T-helper 2 cell (primary cell): ENCODE measurements at regions not wholly inside any gene's neighbourhood (a gene's known extent, or its start where the extent isn't known, plus 50 kb on each side); places are given as distances from the start of the nearest gene placed in this dataset.
A peak's percentile ranks its signal among the peaks of the same experiment; 100 is the strongest.
"Not testable (repeated sequence)": the region's sequence is repeated elsewhere in the genome, so short reads cannot be mapped to it uniquely, and the experiment has no call there.

Source experiments
- DNase-seq, 5 experiments: peaks; one replicate each; pipeline versions ENCODE4 v3.0.0 to v3.0.0-alpha.2; 2012 to 2022

DNA sequence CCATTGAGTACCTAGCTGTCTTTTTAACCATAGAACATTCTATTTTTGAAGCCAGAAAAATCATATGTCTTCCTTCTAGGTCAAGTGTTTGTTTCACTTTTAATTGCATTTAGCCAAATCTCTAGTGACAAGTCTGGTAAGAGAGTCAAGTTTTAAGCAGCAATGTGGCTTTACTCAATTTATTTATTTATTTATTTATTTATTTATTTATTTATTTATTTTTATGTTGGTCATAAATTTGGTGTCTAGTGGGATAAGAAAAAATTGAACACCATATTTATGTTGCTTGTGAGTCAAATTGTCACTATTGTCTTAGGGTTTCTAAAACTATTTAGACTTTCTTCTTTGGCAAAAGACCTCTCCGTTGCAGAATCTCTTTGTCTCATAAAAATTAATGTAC is 174.5 kb upstream of the BCHE start:
- DNase-seq = no peak

DNA sequence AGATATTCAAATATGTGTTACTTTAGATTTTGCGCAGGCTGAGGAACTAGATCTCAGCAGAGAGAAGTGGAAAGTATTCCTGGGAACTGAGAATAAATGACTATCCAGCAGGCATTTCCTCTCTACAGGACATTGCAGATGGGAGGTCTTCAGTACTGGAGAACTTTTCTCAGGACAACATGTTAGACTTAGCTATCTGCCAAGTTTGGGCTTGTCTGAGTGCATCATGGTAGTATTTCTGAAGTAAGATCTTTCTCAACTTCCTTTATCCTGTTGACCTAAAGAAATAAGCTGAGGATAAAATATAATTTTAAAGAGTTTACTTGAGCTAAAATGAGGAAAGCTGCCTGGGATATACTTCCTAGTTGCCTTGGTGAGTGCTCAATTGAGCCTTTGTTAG is 167.9 kb upstream of the BCHE start:
- no peak for DNase-seq

DNA sequence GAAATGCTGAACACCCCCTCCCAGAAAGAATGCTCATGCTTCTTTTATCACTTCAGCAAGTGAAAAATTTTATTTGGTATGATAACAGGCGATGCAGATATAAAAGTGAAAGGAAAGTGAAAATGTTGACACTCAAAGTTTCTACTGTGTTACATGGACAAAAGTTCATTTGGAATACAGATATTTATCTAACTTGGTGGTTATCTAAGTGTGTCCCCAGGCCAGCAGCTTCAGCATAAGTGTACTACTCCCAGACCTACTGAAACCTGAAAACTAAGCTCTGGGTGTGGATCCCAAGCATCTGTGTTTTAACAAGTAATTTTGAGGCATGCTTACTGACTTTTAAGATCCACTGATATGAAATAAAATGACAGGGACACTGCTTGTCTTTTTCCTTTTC is 157.1 kb upstream of the BCHE start:
- DNase-seq = no peak

DNA sequence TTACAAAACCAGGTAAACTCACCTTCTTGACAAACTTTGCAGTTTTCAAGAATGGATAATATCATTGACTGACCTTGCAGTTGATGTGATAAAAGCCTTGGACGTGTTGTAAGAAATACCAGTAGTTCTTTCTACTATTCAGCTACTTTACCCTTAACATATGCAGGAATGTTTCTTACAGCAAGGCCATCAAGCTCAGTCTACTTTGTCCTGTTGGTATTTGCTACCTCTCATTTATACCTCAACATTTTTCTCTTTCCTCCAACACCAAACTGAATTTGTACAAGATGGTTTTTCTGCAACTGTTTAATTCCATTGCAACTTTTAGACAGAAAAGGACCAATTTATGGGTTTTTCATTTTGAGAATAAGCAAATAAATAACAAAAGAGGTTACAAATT is 147.4 kb upstream of the BCHE start:
- DNase-seq = no peak

DNA sequence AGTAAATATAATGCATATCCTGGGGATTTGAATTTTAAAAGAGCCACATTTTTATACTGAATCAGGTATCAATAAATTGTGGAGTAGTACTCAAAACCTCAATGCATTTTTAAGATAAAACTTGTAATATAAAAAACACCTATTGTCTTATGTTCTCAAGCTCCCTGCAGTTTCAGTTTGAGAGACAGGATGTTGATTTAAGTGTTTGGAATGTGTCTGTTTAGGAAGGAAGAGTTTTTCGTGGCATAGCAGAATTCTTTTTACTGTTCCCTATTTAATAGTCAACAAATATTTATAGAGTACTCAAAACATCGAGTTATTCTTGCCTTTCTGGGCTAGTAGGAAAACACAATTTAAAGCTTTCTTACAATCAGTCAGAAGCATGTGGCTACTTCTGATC is 146.1 kb upstream of the BCHE start:
- DNase-seq = no peak

DNA sequence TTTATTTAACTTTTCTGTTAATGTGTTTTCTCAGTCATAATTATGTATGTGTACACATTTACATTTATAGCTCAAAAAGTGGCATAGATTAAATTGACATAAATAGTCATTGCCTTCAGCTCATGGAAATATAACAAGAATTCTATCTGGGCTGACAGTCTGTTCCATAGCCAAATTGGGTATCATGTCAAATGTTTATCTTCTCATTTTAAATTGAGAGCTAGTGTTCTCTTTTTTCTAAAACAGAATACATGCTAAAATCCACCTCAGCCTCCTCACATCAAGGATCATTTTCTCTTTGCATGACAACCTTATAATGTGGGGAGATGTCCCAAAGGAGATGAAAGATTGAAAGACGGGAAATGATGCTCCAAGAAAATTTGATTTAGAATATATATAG is 144.1 kb upstream of the BCHE start:
- DNase-seq = no peak

DNA sequence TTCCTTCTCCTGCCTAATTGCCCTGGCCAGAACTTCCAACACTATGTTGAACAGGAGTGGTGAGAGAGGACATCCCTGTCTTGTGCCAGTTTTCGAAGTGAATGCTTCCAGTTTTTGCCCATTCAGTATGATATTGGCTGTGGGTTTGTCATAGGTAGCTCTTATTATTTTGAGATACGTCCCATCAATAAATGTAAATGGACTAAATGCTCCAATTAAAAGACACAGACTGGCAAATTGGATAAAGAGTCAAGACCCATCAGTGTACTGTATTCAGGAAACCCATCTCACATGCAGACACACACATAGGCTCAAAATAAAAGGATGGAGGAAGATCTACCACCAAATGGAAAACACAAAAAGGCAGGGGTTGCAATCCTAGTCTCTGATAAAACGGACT is 123.6 kb upstream of the BCHE start:
- not testable (repeated sequence) for DNase-seq

DNA sequence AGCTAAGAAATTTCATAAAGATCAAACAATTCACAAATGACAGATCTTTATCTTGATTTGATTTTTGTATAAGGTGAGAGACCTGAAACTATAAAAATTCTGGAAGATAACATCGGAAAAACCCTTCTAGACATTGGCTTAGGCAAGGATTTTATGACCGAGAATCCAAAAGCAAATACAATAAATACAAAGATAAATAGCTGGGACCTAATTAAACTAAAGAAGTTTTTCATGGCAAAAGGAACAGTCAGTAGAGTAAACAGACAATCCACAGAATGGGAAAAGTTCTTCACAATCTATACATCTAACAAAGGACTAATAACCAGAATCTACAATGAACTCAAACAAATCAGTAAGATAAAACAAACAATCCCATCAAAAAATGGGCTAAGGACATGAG is 116.9 kb upstream of the BCHE start:
- DNase-seq = no peak

DNA sequence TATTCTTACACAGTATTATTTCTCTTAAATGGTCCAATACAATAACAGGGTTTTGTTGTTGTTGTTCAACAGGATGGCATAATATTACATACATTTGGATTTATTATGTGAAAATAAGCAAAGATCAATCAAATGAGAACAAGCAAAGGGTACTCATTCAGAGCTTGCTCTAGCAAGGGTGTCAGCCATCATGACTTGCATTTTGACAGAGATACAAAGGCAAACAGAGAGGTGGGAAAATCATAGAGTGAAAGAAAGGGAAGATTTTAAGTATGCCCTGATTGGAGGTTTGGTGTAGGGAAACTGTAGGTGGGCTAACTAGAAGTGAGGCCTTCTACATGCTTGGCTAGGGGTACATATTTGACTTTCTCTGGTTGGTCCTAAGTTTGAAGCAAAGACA is 109.1 kb upstream of the BCHE start:
- no peak for DNase-seq

DNA sequence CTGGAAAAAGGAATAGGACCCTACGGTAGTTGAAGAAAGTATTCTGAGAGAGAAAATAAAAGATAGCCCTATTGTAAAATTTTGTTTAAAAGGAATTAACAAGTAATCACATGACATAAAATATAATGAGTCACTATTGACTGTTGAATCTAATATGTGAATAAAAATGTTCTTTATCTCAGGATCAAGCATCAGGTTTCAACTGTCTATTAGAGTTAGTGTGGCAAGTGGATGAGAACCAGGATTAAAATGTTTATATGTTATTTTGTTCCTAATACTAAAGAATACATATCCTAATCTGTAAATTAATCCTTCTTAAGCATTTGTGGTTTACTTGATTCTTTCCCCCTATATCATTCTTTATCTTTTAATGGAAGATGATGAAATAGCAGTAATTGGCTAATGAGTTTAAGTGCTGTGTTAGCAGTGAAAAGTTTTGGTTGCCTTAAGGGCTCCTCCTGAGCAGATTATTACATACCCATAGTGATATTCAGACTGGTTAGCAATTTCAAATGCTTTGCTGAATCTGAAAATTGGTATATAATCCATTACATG is 101.8 kb upstream of the BCHE start:
- no peak for DNase-seq

DNA sequence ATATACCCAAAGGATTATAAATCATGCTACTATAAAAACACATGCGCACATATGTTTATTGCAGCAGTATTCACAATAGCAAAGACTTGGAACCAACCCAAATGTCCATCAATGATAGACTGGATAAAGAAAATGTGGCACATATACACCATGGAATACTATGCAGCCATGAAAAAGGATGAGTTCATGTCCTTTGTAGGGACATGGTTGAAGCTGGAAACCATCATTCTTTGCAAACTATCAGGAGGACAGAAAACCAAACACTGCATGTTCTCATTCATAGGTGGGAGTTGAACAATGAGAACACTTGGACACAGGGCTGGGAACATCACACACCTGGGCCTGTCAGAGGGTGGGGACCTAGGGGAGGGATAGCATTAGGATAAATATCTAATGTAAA is 98.9 kb upstream of the BCHE start:
- not testable (repeated sequence) for DNase-seq

DNA sequence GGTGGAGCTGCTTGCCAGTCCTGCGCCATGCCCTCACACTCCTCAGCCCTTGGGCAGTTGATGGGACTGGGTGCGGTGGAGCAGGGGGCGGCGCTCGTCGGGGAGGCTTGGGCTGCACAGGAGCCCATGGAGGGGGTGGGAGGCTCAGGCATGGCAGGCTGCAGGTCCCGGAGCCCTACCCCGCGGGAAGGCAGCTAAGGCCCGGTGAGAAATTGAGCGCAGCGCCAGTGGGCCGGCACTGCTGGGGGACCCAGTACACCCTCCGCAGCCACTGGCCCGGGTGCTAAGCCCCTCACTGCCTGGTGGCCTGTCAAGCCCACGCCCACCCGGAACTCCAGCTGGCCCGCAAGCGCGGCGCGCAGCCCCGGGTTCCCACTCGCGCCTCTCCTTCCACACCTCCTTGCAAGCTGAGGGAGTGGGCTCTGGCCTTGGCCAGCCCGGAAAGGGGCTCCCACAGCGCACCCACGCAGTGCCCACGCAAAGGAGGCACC is 87.1 kb upstream of the BCHE start:
- not testable (repeated sequence) for DNase-seq

DNA sequence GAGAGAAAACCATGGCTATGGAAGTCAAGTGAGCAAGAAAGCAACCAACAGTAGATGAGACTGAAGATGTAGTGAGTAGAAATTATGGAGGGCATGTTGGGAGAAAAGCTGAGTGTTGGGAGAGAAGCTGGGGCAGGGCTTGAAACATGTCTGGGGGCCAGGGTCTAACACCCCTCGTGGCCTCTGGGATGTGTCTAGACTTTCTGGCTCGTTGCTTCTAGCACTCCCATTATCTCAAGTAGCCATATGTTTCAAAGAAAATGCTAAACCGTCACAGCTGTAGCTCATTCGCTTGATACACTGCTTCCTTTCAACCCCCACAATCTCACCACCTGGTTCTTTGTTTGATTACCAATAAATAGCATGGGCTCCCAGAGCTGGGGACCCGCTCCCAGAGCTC is 83.8 kb upstream of the BCHE start:
- DNase-seq = no peak

DNA sequence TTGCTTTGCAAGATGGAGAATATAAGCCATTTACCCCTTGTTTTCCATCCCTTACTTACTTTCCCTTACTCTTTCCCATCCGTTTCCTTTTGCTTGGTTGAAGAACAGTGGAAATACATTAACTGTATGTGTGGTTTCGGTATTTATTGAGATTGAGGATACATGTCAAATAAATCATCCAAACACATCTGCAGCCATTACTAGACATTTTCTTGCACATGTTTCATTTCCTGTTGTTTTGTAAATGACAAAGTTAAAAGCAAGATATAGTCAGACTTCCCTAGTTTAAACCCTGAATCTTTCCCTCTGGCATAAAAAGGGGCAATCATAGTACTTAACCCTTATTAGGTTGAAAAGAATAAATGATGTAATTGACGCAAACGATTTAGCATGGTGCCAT is 82.1 kb upstream of the BCHE start:
- DNase-seq = no peak

DNA sequence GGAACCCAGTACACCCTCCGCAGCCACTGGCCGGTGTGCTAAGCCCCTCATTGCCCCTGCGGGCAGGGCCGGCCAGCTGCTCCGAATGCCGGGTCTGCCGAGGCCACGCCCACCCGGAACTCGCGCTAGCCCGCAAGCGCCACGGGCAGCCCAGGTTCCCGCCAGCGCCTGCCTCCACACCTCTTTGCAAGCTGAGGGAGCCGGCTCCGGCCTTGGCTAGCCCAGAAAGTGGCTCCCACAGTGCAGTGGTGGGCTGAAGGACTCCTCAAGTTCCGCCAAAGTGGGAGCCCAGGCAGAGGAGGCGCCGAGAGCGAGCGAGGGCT is 81.4 kb upstream of the BCHE start:
- no peak for DNase-seq

DNA sequence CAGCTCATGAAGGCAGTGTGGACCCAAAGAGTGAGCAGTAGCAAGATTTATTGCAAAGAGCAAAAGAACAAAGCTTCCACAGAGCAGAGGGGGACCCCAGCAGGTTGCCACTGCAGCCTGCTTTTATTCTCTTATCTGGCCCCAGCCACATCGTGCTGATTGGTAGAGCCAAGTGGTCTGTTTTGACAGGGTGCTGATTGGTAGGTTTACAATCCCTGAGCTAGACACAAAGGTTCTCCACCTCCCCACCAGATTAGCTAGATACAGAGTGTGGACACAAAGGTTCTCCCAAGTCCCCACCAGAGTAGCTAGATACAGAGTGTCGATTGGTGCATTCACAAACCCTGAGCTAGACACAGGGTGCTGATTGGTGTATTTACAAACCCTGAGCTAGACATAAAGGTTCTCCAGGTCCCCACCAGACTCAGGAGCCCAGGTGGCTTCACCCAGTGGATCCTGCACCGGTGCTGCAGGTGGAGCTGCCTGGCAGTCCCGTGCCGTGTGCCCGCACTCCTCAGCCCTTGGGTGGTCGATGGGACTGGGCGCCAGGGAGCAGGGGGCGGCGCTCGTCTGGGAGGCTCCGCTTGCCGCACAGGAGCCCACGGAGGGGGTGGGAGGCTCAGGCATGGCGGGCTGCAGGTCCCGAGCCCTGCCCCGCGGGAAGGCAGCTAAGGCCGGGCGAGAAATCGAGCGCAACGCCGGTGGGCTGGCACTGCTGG is 80.9 kb upstream of the BCHE start:
- not testable (repeated sequence) for DNase-seq

DNA sequence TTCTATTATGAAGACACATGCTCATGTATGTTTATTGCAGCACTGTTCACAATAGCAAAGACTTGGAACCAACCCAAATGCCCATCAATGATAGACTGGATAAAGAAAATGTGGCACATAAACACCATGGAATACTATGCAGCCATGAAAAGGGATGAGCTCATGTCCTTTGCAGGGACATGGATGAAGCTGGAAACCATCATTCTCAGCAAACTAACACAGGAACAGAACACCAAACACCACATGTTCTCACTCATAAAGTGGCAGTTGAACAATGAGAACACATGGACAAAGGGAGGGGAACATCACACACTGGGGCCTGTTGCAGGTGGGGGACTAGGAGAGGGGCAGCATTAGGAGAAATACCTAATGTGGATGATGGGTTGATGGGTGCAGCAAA is 77.9 kb upstream of the BCHE start:
- not testable (repeated sequence) for DNase-seq

DNA sequence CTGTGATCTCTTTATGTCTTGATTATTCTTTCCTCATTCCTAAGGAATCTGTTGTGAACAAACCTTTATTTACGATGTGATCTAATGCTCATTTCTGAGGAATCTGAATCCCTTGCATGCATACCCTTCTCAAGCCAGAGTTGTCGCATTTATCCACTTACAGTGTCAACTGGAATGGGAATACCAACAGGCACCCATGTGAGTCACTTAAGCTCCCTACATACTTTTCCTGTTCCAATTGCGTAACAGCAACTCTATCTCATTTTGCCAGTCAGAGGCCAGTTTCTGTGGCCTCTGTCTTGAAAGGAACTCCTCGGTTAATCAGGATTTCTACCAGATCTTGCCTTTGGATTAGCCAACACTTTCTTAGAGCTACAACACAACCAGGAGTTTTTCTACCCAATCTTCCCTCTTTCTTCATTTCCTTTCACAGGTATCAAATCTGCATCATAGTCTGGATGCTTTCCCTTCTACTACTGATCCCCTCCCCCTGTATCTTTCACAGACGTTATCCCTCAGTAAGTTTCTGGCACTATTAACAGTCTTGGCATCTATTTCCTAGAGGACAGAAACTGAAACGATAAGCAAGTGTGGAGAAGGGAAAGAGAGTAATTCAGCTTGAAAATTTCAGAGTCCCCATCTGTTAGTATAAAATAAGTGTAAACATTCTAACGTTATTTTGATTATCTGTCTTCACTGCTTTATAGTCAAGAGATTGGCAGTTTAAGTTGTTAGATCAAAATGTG is 66.8 kb upstream of the BCHE start:
- DNase-seq = no peak

DNA sequence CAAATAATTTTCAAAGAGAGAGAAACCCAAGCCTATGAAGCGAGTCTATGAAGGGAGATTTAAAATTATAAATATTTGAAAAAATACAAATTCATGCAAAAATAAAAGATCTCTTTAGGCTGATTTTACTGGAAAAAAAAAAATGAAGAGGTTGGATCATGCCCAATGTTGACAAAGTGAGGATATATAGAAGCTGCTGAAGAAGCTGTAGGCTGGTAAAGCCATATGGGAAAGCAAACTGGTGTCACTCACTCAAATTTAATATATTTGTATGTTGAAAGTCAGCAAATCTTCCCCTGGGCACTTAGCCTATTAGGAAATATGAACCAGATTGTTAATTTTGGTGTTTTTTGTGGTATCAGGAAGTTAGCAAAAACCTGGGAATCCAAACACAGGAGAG is 61.8 kb upstream of the BCHE start:
- no peak for DNase-seq

DNA sequence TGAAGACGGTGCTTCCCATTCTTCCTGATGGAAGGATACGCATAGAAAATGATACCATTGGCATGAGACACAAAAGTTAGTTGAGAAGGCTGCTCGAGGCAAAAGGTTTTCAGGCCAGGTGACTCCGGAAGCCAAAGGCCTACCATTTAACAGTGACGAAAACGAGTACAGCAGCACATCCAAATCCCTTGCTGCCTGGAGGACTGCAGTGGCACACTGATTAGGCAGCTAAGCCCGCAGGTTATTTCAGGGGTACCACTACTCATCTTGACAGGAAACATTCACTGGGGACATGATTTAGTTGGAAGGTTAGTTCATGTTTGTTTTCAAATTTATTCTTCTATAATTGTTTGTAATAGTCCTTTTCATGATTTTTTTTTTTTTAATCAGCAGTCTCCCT is 59.9 kb upstream of the BCHE start:
- DNase-seq = no peak

DNA sequence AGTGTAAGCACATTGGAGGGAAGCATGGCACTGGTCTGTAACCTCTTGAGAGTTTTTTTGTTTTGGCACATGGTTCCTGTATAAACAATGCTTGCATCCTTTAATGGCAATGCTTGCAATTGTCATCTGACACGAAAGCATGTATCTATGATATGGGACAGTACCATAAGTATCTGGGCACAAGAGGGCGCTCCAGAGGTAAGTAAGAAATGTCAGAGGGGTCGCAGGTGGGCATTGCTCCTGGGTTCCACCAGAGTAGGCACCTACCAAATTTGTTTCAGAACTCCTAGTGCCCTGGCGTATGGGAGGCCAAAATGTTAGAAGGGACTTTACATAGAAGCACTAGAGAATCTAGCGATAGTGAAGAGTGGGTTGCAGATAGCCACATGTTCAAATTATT is 58.7 kb upstream of the BCHE start:
- peak in 1 of 5 experiments; percentile 0 for DNase-seq

DNA sequence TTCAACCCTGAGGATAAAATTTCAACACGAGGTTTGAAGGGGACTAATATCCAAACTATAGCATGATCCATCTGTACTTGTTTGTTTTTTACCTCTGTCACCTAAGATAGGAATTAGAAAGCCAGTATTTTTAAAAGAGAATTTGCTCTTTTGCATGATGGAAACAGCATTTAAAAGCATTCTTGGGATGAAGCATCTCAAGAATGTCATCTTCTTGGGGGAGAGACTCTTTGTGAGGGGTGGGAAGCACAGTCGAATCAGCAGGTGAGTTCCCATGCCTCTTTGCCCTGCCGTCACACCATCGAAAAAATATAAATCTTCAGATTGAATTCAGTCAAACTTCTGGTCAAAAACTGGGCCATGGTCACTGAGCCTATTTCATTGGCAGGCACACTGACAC is 55.3 kb upstream of the BCHE start:
- DNase-seq = no peak
